Jurkat, Clone E6-1 (cell line): ENCODE measurements at regions not wholly inside any gene's neighbourhood (a gene's known extent, or its start where the extent isn't known, plus 50 kb on each side); places are given as distances from the start of the nearest gene placed in this dataset.

Experiments used
- DNase-seq: peaks from one replicate; pipeline ENCODE4 v3.0.0-alpha.2; 2011; ENCODE audit warnings: low read depth, low spot score
- H3K4me3 ChIP-seq: 2 replicates; pipeline ENCODE4 v1.5.1; 2011; ENCODE audit warnings: mild to moderate bottlenecking, low read length, control low read depth, moderate library complexity

DNA sequence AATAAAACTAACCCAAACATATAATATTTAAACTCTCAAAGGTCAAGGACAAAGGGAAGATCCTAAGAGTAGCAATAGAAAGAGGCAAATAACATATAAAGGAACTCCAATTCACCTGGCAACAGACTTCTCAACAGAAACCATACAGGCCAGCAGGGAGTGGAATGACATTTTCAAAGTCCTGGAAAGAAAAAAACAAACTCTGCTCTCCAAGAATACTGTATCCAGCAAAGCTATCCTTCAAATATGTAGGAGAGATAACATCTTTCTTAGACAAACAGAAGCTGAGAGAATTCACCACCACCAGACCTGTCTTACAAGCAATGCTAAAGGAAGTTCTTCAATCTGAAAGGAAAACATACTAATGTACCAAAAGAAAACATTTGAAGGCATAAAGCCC is 51.5 kb upstream of the TMEM158 start:
- no peak for DNase-seq
- H3K4me3 ChIP-seq, result no peak overlapping the region

DNA sequence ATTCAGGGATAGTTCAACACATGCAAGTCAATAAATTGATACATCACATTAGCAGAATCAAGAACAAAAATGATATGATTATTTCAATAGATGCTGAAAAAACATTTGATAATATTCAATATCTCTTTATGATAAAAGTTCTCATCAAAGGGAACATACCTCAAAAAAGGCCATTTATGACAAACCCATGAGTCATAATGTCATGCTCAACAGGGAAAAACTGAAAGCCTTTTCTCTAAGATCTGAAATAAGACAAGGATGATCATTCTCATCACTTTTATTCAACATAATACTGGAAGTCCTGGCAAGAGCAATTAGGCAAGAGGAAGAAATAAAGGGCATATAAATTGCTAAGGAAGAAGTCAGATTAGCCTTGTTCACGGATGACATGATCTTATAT is 54.1 kb upstream of the TMEM158 start:
- H3K4me3 ChIP-seq, result no peak overlapping the region
- DNase-seq, result no peak

DNA sequence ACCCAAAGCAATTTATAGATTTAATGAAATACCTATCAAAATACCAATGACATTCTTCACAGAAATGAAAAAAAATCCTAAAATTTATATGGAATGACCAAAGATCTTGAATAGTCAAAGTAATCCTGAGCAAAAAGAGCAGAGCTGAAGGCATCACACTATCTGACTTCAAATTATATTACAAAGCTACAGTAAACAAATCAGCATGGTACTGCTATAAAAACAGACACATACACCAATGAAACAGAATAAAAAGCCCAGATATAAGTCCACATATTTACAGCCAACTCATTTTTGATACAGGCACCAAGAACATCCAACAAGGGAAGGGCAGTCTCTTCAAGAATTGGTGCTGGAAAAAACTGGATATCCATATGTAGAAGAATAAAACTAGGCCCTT is 54.9 kb upstream of the TMEM158 start:
- H3K4me3 ChIP-seq, result no peak overlapping the region
- DNase-seq, result no peak

DNA sequence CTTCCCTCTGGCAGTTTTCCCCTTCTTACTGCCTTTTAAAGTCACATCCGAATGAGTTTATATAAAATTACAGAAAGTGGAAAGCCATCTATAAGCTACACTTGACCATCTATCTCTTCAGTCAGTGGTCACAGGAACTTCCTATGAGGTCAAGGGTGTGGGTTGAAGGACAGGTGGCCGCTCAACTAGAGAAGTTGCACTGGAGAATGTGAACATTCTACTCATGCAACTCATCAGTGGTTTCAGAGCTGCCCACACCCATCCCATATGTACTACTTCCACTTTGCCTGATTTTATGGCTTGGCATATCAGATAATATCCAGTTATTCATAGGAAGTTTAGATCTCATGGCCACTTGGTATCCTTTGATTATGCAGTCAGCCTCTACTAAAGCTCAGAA is 57.4 kb upstream of the TMEM158 start:
- H3K4me3 ChIP-seq, result no peak overlapping the region
- no peak for DNase-seq

DNA sequence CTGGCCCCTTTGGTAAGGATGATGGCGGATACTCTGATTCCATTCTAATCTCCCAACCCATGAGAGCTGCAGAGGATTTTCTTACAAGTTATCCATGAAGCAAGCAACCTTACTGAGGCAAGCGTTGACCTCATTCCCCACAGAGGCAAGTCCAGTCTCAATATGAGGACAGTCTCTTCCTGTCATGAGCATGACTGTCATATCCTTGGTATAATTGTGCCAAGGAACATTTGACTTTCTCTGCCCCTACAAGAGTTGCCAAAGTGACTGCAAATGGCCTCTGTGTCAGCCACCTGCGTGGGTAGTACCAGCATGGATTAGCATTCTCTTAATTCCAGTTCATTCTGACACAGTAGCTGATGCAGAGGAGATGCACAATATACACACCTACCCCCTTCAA is 71.2 kb upstream of the TMEM158 start:
- no peak for DNase-seq
- H3K4me3 ChIP-seq, result no peak overlapping the region

DNA sequence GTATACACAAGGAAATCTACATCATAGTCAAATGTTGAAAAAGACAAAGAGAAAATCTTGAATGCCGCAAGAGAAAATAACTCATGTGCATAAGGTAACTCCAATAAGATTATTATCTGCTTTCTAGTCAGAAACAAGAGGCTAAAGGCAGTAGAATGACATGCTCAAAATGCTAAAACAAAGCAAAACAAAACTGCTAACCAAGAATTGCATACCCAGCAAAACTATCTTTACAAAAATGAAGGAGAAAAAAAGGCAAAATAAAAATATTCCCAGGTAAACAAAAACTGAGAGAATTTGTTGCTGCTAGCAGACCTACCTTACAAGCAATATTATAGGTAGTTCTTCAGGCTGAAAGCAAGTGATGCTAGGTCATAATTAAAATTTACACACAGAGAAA is 76.4 kb upstream of the TMEM158 start:
- H3K4me3 ChIP-seq, result no peak overlapping the region
- no peak for DNase-seq

DNA sequence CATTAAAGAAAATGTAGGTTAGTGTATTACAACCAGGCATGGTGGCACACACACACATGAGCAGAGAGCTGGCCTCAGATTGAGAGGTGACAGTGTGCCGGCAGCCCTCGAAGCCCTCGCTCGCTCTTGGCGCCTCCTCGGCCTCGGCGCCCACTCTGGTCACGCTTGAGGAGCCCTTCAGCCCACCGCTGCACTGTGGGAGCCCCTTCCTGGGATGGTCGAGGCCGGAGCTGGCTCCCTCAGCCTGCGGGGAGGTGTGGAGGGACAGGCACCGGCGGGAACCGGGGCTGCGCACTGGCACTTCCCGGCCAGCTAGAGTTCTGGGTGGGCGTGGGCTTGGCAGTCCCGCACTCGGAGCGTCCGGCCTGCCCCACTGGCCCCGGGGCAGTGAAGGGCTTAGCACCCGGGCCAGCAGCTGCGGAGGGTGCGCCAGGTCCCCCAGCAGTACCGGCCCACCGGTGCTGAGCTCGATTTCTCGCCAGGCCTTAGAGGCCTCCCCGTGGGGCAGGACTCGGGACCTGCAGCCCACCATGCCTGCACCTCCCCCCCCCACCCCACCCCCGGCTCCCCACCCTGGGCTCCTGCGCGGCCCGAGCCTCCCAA is 80.4 kb upstream of the TMEM158 start:
- DNase-seq, result no peak

DNA sequence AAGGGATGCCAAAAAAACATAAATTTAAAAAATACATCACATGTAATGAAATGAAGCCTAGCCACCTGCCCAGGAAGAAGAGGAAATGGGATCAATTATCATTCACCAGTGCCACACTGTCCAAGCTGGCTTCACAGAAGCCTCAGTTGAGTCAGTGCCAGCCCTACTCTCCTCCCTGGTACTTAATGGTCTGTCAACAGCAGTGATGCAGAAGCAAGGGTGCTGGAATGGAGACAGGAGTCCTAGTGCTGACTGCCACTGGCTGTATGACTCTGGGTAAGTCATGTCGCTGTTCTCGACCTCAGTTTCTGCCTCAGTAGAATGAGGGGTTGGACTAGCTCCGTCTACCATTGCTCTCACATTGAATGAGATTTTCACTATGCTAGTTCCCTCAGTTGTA is 78.5 kb upstream of the LARS2 start:
- DNase-seq, result no peak

More for the DNA sequence above, 80.4 kb upstream of the TMEM158 start:
- no peak overlapping the region for H3K4me3 ChIP-seq

DNA sequence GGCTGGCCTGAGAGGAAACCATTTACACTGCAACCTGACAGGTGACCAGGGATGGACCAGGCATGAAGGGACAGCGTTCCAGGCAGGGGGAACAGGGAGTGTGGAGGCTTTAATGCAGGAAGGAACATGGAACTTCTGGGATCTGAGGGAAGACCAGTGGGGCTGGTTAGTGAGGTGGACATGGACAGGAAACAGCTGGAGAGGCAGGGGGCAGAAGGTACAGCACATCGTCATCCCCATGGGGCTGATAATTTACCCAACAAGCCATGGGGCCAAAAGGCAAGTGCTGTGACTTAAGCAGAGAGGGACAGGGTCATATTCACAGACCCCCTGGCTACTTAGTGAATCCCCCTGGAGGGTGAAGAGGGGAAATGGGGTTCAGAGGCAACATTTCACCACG is 77.0 kb upstream of the LARS2 start:
- H3K4me3 ChIP-seq, result no peak overlapping the region
- no peak for DNase-seq

More for the DNA sequence above, 78.5 kb upstream of the LARS2 start:
- H3K4me3 ChIP-seq, result no peak overlapping the region

DNA sequence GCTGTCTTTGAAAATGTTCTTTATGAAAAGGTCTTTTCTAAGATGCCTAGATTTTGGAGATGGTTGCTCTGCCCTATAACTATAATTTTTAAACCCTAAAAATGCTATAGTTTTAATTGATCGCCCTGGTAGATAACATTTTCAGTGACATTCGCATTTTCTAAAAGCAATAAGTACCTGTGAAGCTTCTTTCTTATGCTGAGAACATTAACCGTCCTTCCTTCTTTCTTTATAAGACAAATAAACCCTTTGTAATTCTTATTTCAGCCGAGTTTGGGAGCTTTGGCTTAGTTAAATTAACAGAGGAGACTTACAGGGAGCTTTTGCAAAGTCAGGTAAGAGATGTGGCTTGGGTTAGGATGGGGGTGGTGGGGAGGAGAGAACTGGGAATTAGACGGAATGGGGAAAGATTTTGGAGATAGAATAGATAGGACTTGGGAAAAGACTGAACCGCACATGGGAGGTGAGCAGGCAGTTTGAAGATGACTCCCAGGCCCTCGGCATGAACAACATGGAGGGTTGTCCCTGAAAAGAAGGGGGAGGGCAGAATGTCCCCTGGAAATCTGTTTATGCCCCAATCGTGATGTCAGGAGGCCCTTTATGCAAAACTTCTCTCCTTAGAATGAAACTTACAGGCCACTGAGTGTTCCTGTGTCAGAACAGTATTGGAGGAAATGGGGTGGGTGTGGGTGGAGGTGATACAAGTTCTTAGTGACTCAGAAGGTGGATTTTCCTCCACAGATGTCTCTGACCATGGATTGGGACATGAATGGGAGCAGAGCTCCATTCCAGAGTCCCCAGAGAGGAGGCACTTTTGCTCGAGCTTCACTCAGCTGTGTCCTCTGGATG is 76.2 kb upstream of the LARS2 start:
- no peak for DNase-seq
- no peak overlapping the region for H3K4me3 ChIP-seq

DNA sequence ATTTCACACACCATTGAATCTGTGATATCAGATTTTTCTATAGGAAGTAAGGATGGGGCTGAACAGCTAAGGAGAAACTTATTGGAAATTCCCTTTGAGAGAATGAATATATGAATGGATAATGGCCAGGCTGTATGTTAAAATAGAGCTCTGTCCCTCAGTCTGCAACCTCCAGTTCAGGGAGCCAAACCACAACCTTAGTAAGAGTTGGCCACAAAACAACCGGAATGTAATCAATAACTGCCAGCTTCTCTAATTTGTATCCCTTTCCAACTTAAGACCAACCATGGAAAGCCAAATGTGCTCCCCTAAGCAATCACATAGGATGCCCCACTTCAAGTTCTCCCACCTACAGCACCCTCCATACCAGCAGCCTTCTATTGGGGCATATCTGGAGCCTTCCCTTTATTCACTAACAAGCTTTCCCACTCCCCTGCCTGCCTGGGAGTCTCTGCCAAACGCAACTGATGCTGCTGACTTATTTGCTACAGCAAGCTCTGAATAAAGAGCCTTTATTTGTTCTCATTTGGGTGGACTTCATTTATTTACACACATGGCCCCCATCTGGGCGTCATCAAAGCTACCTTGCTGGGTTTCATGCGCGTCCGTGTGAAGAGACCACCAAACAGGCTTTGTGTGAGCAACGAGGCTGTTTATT is 75.4 kb upstream of the LARS2 start:
- no peak overlapping the region for H3K4me3 ChIP-seq
- no peak for DNase-seq

DNA sequence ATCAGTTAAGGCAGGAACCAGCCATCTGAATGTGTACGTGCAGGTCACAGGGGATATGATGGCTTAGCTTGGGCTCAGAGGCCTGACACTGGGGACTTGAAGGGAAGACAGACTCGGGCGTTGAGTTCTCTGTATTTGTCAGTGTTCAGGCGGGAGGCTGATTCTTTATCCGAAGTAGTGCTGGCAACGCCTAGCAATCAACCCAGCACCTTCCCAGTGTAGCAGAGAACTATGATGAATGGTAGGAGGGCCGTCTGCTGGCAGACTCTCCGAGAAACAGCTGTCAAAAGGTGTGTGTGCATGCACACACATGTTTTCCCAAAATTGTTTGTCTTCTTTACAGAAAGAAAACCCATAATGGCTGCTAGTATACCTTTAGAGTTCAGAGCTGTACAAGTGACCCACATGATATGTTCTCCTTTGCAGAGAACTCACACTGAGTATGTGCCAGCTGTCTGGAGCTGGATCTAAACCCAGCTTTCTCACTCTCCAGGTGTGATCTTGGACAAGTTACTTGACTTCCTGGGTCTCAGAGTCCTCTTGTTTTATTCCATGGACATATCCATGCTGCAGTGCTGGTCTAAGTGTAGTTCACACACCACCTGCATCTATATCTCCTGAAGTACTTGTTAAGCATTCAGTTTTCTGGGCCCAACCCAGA is 74.5 kb upstream of the LARS2 start:
- no peak overlapping the region for H3K4me3 ChIP-seq
- DNase-seq, result no peak

DNA sequence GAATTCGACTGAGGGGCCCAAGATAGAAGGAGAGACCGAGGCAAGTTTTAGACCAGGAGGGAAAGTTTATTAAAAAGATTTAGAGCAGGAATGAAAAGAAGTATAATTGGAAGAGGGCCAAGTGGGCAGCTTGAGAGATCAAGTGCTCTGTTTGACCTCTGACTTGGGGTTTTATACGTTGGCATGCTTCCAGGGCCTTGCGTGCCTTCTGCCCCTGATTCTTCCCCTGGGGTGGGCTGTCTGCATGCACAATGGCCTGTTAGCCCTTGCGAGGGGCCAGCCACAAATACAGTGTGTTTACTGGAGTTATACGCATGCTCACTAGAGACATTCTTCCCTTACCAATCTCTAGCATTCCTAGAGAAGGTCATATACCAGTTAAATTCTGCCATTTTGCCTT is 70.7 kb upstream of the LARS2 start:
- no peak for DNase-seq

DNA sequence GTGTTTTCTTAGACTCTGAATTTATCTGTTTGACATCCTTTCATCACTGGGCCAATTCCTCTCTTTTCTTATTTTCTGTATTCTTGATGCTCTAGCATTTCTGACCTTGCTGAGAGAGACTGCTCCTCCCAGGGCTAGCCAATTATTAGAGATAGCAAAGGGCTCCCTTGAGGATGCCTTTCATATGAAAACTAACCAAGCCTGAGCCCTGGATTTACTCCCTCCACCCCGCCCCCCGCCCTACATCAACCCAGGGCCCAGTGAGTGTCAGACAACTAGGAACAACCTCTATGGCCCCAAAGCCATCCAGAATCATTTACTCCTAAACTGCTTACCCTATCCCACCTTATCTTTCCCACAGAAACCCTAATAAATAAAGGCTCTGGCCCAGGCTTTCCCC is 69.7 kb upstream of the LARS2 start:
- H3K4me3 ChIP-seq, result no peak overlapping the region
- no peak for DNase-seq

More for the DNA sequence above, 70.7 kb upstream of the LARS2 start:
- H3K4me3 ChIP-seq, result no peak overlapping the region

DNA sequence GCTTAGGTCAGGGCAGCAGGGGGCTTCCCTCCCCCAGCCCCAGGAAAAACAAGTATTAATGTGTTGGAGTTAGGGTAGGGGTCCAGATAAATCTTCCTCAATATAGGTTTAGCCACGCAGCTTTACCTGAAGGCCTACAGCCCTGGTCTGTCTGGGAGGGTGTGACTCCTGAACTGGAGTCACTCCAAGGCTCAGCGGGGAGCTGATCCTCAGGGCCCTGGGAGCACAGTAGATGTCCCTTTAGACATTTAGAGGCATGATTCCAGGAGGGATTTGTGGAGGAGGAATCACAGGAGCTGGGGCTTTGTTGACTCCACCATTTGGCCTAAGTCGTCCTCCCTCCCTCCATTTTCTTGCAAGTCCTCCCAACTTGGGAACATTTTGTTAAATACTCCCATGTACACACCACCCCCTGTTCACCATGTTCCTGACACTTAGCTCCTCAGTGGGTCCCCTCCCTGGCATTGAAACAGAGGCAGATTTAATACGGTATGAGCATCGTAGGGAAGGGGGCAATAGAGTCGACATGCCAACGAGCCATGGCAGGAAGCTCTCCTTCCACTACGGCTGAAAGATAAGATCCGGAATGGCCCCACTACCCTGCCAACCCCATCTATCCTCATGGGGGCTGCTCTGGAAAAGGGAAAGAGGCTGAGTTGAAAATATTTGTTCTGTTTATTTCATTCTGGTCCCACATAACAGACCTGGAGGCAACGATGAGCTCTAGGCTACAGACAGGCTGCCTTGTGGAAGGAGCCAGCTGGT is 69.0 kb upstream of the LARS2 start:
- no peak overlapping the region for H3K4me3 ChIP-seq
- DNase-seq, result no peak

DNA sequence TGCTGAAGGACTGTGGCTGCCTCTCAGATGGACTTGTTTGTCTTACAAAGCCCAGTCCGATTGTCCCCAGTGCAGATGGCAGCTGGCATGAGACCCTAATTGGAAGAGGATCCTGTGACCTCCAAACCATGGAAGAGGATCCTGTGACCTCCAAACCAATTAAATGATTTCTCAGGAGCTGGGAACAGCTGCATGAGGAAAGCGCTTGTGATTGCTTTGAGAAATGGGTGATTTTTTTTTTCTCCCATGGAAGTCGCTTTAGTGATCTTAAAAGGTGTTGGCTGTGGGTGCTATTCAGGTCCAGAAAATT is 68.4 kb upstream of the LARS2 start:
- H3K4me3 ChIP-seq, result no peak overlapping the region
- DNase-seq, result no peak

DNA sequence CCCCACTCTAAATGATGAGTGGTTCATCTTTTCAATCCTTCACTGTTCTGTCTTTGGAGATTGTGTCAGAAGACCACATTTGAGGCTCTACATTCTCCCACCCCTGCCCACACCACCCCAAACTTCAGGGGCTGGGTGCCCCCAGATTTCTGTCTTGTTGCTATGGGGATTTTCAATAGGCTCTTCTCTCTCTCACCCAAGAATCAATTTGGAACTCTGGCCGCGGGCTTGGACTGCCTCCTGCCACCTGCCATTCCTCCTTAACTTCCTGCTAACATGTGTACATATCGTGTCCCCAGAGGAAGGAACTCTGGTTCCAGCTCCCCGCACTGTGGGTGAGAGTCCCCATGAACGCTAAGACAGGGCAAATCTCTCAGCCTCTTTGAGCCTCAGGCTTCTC is 67.4 kb upstream of the LARS2 start:
- H3K4me3 ChIP-seq, result no peak overlapping the region
- no peak for DNase-seq

DNA sequence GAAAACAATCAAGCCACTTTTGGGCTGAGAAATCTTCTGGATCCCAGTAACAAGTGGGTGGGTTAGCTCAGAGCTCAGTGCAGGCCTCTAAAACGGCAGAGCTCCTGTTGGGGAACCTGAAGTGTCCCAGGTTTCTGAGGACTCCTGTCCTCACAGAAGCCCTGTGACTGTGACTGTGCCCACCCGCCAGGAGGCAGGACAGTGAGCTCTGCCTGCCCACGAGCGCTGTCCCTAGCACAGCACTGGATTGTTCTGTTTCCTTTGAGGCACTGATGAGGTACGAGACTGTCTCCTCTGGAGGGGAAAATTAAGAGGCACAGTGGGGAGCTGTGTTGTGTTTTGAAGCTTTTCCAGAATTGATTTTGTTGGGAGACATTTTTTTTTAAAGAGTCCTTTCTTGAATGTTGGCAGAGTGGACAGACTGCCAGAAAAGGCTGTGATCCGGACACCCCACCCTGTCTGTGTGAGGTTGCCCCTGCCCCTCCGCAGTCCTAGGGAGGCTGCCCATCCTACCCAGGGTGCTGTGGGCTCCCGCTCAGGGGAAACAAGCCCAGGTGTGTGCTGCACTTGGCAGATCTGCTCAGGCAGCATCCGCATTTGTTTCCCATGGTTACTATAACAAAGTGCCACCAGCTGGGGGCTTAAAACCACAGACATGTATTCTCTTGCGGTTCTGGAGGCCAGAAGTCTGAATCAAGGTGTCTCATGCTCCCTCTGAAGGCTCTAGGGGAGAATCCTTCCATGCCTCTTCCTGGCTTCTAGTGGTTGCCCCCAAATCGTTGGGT is 66.6 kb upstream of the LARS2 start:
- H3K4me3 ChIP-seq, result no peak overlapping the region
- peak; percentile 93 for DNase-seq

DNA sequence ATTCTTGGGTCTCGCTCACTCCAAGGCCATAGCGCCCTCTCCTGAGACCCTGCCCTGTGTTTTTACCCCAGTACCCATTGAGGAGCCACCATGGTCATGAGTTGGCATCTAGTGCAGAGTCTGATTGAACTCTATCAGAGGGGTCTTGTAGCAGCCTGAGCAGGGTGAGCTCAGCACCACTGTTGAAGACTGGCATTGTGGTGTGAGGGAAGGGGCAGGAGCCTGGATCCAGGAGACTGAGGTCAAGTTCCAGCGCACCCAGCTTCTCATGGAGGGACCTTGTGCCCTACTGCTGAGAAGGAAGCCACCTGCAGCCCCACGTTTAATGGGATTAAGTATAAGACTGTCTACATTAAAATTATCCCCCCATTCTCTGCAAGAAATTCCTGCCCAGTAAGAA is 65.8 kb upstream of the LARS2 start:
- DNase-seq, result no peak
- no peak overlapping the region for H3K4me3 ChIP-seq
